ENCODE measurements at regions not wholly inside any gene's neighbourhood (a gene's known extent, or its start where the extent isn't known, plus 50 kb on each side); places are given as distances from the start of the nearest gene placed in this dataset.
"Not testable (repeated sequence)": the region's sequence is repeated elsewhere in the genome, so short reads cannot be mapped to it uniquely, and the experiment has no call there.

- no peak for DNase-seq
These were observed 828.5 kb upstream of the ADAMTS5 start for GRCh38 chr21:27795418-27795817.

DNA sequence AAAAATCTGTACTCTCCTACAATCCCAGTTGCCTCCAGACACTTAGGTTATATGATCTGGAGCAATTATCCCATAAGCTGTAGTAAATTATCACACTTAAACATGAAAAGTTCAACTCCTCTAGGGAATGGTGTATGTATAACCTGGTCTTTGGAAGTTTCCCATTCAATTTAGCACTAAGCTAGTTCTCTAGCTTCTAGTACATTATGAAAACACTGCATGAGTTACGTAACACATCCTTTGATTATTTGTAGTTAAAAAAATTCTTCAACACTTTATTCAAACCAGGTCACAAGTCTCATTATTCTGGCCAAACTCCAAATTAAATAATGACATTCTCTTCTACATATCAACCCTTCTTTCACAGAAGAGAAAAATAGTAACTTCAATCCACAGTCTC, 827.0 kb upstream of the ADAMTS5 start:
- no peak for DNase-seq

GRCh38 chr21:27787046-27787445, 820.2 kb upstream of the ADAMTS5 start:
- no peak for DNase-seq

GRCh38 chr21:27779606-27780005, 812.7 kb upstream of the ADAMTS5 start:
- no peak for DNase-seq

DNA sequence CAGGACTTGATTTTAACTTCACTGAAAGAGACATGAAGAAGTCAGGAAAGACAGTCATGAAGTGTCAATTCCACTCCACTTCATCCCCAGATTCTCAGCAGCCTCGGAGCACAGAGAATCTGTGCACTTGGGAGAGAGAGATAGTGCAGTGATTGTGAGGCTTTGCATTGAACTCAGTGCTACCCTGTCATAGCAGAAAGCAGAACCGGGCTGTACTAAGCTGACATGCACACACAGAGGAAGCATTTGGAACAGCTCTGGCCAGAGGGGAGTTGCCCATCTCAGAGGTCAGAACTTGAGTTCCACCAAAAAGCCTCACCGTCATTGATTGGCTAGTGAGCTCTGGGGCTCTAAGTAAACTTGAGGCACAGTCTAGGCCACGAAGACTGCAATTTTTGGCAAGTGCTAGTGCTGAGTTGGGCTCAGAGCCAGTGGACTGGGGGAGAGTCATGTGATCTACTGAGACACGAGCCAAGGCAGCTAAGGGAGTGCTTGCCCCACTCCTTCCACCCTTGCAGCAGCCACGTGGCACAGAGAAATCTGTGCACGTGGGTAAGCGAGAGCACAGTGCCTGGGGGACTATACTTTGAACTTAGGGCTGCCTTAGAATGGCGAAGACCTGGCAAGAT, 810.2 kb upstream of the ADAMTS5 start:
- no peak for DNase-seq

DNA sequence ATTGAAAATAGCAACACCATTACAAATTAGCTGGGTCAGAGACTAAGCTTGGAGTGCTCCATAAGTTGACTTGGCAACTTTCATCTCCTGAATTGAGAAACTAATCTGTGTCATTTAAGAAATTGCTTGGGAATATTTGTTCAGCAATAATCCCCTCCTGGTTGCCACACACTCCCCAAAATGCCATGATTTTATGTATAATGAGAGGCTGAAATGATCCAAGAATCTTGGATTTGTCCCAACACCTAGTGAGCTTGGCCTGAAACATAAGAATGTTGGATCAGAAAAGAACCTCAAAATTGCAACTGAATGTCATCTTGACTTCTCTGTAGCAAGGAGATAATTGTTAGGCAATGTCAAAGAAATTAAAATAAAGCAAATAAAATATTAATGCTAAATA, 805.9 kb upstream of the ADAMTS5 start:
- DNase-seq: no peak

DNA sequence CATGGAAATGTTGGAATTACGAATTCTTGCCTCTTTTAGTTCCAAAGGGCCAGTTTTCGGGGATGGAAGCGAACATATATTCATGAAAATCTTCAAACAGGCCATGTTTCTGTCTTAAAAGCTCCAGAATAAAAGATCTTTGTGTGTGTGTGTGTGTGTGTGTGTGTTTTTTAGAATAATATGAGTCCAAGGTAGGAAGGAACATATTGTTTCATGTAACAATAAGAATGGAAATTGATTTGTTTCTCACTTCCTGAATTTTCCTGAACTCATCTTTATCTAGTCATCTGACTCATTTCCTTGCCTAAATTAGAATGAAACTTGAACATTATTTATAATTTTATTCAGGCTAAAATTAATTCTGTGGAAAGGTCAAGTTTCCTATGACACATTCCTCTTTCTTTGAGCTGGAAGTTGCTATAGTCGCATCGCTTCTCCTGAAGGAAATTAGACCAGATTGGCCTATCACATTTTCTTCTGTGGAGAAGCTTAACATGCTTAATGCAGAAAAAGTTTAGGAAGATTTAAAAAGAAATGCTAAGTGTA, 805.1 kb upstream of the ADAMTS5 start:
- no peak for DNase-seq

- no peak for DNase-seq
These were observed 802.9 kb upstream of the ADAMTS5 start for GRCh38 chr21:27769763-27770162.

DNA sequence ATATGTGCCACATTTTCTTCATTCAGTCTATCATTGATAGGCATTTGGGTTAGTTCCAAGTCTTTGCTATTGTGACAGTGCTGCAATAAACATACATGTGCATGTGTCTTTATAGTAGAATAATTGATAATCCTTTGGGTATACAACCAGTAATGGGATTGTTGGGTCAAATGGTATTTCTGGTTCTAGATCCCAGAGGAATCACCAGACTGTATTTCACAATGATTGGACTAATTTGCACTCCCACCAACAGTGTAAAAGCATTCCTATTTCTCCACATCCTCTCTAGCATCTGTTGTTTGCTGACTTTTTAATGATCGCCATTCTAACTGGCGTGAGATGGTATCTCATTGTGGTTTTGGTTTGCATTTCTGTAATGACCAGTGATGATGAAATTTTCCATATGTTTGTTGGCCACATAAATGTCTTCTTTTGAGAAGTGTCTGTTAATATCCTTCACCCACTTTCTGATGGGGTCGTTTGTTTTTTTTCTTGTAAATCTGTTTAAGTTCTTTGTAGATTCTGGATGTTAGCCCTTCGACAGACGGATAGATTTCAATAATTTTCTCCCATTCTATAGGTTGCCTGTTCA, 801.3 kb upstream of the ADAMTS5 start:
- not testable (repeated sequence) for DNase-seq

DNA sequence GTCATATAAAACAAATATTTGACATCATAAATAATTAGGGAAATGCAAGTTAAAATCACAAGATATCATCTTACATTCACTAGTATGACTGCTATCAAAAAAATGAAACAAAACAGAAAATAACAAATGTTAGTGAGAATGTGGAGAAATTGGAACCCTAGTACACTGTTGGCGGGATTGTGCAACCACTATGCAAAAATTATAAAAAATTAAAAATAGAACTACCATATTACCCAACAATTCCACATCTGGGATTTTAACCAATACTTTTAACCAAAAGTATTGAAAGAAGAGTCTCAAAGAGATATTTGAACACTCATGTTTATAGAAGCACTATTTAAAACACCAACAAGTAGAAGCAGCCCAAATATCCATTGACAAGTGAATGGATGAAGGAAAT, 797.2 kb upstream of the ADAMTS5 start:
- no peak for DNase-seq

GRCh38 chr21:27761623-27762022, 794.7 kb upstream of the ADAMTS5 start:
- no peak for DNase-seq

GRCh38 chr21:27759820-27760219, 792.9 kb upstream of the ADAMTS5 start:
- no peak for DNase-seq

GRCh38 chr21:27759091-27759659, 792.3 kb upstream of the ADAMTS5 start:
- no peak for DNase-seq

DNA sequence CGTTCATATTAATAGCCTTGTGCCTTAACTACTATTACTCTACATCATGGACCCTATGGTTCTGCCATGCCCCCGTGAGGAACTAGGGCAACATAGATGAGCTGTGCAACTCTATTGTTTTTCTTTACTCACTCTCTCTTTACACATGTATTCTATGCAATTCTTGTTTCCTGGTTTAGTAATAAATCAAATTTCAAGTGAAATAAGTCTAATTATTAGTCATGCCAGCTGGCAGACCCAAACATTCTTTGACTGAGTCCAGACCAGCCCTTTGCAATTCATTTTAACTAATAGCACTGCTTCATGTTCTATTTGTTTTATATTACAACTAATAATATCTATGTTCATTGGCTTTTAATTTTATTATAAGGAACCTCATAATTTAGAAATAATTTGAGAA, 789.3 kb upstream of the ADAMTS5 start:
- DNase-seq: no peak

DNA sequence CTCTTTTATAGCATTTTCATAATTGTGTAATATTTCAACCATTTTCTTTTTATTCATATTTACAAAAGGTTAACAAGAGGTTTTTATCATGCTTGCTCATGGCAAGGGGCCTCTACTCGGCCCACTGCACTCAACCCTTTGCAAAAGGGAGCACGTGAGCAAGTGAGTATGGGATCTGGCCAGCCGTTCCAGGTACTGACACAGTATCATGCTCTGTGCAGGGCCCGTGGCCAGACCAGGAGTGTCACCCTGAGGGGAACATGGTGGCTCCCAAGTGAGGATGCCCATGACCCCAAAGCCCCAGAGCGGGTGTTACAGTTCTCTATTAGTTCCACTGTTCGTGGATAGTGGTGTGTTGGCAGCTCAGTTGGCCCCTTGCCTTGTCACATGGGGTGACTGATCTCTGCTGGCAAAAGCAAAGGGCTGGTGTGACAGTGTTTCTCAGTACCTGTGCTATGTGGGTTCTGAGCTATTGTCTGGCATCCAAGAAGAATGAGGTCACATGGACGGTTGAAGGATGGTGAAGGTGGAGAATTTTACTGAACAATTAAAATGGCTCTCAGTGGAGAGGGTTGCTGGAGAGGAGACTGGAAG, 777.2 kb upstream of the ADAMTS5 start:
- no peak for DNase-seq

DNA sequence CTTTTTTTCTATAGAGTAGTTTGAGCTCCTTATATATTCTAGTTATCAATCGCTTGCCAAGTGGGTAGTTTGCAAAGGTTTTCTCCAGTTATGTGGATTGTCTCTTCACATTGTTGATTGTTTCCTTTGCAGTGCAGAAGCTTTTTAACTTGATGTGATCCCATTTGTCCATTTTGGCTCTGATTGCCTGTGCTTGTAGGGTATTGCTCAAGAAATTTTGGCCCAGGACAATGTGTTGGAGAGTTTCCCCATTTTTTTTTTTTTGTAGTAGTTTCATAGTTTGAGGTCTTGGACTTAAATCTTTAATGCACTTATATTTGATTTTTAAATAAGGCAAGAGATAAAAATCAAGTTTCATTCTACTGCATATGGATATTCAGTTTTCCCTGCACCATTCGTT, 774.8 kb upstream of the ADAMTS5 start:
- DNase-seq: no peak

- no peak for DNase-seq
These were observed 773.2 kb upstream of the ADAMTS5 start for GRCh38 chr21:27740084-27740483.

DNA sequence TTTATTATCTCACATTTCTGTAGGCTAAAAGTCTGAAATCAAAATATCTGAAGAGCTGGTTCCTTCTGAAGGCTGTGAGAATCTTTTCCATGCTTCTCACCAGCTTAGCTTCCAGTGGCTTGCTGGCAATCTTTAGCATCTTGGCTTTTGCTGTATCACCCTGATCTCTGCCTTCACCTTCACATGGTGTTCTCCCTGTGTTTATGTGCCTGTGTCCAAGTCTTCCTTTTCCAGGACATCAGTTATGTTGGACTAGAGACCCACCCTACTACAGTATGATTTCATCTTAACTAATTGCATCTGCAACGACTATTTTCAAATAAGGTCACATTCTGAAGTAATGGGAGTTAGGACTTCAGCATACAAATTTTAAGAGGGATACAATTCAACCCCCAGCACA, 772.3 kb upstream of the ADAMTS5 start:
- no peak for DNase-seq

DNA sequence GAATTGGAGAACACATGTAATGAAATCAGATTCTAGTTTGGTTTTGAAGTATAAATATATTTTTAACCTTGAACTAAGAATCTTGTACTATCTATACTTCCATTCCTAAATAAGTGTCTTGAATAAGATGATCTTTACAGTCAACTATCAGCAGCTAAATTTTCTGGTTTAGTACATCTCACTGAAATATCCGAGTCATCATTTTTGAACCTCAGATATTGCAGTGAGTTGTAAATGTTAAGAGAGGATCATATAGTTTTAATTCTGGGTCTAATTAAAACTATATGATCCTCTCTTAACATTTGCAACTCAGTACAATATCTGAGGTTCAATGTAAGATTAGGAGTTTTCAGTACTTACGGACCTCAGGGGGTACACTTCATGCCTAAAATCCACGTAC, 768.8 kb upstream of the ADAMTS5 start:
- no peak for DNase-seq

GRCh38 chr21:27734146-27734545, 767.3 kb upstream of the ADAMTS5 start:
- no peak for DNase-seq

DNA sequence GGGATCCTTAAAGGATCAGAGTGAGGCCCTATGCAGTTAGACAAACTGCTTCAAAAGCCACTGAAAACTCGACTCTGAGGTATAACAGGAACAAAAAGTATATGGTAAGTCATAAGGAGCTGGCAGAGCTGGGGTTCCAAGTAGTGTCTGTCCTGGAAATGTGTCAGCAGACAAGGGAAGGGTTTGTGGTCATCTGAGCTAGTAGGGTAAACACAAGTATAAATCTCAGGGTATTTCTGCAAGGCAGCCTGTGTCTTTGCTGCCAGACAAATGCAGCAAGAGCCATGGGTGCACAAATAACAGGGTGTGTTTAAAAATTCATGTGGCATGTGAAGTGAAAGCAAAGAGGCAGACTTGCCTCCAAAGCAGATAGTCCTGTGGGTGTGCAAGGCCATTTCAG, 759.0 kb upstream of the ADAMTS5 start:
- DNase-seq: no peak

GRCh38 chr21:27722095-27722494, 755.2 kb upstream of the ADAMTS5 start:
- no peak for DNase-seq

DNA sequence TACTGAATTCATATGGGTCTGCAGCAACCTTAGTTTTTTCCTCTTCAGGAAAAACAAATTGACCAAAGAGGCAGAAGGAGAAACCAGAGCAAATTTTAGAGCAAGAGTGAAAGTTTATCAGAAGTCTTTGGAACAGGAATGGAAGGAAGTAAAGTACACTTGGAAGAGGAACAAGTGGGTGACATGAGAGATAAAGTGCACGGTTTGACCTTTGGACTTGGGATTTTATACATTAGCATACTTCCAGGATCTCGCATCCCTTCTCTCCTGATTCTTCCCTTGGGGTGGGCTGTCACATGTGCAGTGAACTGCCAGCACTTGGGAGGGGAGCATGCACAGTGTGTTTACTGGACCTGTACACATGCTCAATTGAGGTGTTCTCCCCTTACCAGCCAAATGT, 754.8 kb upstream of the ADAMTS5 start:
- DNase-seq: no peak

GRCh38 chr21:27719226-27719625, 752.3 kb upstream of the ADAMTS5 start:
- no peak for DNase-seq

Measured in activated CD4-positive, alpha-beta T cell treated with anti-CD3 and anti-CD28 coated beads, Interleukin-10, Interleukin-2, amounts not matched to agents 100 ng/mL and 50 ng/mL, durations not matched to agents 16 hours and 8 hours (primary cell).